ENCODE measurements at regions not wholly inside any gene's neighbourhood (a gene's known extent, or its start where the extent isn't known, plus 50 kb on each side); places are given as distances from the start of the nearest gene placed in this dataset.
"Not testable (repeated sequence)": the region's sequence is repeated elsewhere in the genome, so short reads cannot be mapped to it uniquely, and the experiment has no call there.

DNA sequence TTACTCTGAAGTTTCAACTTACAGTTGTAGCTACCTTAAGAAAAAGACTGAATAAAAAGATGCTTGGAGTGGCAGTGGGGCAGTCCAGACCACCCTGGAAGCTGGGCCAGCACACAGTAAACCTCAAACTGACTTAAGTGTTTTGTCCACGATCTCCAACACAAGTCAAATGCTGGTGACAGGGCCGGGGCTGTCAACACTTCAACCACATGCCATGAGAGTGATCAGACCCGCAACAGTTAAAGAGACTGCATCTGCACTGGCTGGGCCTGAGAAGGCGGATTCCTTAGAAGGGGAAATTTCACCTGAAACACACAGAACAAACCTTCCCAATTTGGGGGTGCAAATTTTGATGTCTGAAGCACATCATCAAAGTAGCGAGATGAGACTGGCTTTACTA, 223.5 kb upstream of the CAND1 start:
- DNase-seq, result no peak

DNA sequence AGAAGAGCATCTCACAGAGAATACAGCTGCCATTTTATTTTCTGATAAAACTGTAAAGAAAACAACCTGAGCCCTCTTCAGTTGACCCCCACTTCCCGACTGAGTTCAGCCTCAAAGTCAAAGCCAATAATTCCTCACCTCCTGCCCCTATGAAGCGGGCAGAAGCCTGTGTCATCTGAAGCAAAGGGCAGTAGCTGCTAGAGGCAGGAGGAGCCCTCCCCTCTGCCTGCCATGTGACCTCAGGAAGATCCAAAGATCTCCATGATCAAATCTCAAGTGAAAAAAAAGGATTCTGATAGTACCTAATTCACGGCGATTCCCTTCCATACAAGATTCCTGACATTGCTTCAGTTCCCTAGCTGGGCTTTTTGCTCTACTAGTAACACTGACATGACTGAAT, 223.1 kb upstream of the CAND1 start:
- no peak for DNase-seq

DNA sequence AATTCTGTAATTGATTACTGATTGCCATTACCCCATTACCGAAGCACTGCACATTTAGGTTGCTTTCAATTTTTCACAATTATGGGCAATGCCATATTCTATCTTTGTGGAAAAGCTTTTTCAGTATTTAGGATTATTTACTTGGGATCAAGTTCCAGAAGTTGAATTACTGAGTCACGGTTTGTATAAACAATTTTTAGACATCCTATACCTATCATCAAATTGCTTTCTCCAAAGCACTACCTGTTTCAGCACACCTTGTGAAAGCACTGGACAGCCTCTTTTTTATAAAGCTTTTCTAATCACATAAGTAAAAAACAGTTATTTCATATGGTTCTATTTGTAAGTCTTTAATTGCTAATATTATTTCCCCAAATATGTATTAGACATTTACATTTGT, 221.5 kb upstream of the CAND1 start:
- DNase-seq, result no peak

DNA sequence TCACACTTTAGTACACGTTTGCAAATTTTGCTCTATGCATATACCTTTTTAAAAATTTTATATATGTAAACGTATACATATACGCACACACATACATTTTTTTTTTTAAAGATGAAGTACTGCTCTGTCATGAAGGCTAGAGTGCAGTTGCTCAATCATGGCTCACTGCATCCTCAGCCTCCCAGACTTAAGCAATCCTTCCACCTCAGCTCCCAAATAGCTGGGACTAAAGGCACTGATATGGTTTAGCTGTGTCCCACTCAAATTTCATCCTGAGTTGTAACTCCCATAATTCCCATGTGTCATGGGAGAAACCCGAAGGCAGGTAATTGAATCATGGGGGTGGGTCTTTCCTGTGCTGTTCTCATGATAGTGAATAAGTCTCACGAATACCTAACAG, 220.8 kb upstream of the CAND1 start:
- DNase-seq, result no peak

DNA sequence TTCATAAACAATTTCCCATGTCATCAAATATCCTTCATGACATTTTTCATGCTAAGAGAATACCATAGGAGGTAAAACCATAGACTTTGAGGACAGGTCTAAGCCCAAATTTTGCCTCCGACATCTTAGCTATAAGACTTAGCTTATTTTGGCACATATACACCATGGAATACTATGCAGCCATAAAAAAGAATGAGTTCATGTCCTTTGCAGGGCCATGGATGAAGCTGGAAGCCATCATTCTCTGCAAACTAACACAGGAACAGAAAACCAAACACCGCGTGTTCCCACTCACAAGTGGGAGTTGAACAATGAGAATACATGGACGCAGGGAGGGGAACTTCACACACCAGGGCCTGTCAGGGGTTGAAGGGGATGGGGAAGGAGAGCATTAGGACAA, 220.0 kb upstream of the CAND1 start:
- not testable (repeated sequence) for DNase-seq

DNA sequence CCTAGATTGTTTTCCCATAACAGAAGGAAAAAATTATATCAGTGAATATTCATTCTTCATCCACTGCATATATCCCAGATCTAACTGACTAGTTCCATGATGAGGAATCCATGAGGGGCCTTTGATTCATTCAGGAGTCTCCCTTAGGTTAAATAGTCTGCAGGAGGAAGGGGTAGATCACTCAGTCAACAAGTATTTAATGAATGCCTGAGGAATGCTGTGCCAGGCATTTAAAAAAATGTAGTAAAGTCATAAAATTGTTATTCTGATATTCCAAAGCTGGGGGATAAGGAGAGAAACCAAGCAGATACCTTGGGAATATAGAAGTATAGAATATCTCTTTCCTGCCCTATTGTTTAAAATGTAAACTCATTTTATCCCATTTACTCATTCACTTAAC, 216.2 kb upstream of the CAND1 start:
- no peak for DNase-seq

DNA sequence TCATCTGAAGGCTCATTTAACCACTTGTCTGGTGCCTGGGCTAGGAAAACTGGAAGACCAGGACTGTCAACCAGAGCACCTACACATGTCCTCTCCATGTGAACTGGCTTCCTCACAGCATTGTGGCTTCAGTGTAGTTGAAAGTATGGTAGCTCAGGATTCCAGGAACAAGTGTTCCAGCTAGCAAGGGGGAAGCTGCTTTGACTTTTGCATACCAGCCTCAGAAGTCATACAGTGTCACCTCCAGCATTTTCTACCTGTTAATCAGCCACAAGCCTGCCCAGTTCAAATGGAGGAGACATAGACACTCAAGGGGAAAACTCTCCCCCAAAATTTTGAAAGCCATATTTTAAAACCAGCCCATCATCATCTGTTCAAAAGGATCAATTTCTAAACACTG, 212.8 kb upstream of the CAND1 start:
- no peak for DNase-seq

DNA sequence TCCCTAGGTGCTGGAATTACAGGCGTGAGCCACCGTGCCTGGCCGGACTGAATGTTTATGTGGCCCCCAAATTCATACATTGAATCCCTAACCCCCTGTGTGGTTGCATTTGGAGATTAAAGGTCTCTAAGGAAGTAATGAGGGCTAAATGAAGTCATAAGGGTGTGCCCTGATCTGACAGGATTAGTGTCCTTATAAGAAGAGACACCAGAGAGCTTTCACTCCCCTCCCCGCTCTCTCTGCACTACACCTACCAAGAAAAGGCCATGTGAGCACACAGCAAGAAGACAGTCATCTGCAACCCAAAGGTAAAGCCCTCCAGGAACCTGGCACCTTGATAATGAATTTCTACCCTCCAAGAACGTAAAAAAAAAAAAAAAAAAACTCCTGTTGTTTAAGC, 212.1 kb upstream of the CAND1 start:
- DNase-seq, result no peak

DNA sequence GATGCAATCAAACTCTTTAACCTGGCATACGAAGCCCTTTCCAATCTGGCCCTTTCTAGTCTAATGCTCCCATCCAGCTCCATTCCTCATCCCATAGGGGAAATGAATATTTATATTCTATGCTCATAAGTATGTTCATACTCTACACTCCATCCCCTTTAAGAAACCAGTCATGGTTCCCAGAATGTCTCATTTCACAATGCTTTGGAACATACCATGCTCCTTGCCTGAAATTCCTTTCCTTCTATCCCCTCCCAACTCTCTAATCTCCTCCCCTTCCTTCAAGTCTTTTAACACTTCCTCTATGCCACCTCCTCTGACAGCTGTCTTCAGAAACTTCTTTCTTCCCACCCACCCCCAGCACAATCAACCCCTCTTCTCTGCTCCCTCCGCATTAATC, 207.0 kb upstream of the CAND1 start:
- DNase-seq, result no peak

DNA sequence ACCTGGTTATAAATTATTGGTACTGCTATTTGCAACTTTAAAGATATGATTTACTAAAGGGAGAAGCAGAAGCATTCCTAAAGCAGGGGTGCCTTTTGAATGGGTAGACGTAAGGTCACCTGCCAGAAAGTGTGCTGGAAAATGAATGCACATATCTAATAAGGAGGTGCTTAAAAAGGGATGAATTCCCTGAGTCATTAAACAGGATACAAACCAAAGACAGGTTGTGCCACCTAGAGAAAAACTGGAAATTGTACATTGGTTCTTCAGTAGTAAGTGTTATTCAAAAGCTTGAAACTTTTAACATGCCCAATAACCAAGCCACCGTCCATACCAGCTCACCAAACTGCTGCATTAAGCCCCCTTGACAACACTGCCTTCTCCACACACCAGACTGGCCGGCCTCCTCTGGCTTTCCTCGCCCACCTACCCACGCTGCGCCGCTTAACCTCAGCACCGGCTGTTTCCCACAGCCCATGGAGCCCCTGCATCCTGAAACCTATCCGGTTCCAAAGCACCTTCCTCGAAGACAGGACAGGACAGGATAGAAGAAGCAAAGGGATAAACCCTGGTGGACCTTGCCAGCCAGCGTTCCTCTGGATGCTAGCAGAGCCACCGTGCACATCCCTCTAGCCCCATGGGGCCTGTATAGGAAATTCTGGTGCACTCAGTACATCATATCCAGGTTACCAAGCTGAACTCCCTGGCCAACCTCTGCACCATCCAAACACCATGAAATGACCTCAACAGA, 201.5 kb upstream of the CAND1 start:
- no peak for DNase-seq

DNA sequence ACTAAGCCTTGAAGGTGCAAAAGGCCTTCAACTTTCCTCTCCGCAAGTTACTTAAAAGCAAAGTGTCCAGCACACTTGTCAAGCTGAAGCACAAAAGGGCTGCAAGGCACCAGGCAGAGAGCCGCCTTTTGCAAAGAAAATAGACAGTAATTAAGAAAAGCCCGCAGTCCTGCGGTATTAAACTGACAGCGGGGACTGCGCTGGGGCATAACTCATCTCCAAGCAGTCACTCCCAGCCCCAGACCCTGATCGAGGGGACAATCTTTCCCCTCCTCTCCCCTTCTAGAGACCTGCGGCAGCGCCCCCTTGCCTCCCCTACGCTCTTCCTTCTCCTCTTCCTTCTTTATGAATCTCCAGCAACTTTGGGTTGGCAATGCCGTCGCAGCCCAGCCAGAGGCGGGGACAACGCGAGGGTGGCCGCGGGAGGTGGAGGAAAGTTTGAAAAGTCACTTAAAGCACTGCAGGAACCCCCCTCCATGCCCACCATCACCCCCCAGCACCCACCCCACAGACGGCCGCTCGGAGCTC, 200.9 kb upstream of the CAND1 start:
- no peak for DNase-seq

DNA sequence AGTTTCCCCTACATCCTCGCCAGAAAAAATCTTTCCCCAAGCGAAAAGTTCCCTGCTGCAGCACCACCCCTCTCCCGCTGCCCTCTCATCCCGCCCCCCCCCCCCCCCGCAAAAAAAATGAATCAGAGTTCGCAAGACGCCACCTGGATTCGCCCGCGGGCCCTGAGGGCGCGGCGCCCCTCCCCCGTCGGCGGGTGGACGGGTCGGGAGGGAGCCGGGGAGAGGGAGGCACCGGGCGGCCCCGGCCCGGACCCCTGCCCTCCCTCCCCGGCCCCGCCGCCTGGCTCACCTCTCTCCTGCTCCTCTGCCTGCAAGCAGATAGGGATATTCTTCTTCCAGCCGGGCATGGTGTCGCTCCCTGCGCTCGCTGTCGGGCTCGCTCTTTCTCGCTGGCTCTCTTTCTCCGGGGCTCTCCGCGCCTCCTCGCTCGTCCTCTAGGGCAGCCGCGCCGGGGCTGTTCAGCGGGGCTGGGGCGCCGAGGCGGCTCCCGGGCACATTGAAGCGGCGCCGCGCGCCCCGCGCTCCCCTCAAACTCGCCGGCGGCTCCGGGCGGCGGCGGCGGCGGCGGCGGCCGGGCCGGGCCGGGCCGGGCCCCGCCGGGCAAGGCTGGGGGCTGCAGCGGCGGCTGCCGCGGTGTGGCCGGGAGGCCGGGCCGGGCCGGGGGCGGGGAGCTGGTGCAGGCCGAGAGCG, 200.3 kb upstream of the CAND1 start:
- peak; percentile 41 for DNase-seq

DNA sequence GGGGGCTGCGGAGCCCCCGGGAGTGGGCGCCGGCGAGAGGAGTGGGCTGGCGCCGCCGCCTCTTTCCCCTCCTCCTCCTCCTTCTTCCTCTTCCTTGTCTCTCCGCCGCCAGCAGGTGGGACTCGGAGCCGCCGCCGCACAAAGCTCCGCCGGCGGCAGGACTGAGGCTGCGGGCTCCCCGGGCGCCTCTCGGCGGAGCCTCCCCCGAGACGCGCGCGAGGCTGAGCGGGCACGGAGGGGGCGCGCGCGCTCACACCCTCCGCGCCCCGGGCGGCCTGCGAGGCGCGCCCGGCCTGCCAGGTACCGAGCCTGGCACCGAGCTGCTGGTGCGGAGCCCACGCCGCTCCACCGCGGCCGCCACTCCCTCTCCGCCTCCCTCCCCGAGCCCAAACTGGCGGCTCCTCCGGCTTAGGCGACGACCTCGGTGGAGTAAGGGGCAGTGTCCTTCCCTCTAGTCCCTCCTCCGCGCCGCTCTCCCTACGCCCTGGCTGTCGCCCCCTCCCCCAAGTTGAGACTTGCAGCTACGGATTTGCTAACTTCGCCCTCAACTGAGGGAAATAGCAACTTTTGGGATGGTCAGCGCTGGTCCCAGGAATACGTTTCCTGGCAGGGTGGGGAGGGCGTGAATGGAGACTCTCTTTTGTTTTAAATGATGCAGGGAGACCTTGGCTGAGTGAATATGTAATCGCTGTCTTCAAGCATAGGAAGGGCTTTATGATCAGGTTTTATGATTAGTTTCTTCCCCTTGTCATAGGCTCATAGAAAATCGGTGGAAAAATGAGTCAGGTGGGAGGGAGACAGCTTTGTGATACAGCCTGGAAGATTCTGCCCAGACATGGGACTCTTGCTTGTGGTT, 199.5 kb upstream of the CAND1 start:
- peak; percentile 43 for DNase-seq

DNA sequence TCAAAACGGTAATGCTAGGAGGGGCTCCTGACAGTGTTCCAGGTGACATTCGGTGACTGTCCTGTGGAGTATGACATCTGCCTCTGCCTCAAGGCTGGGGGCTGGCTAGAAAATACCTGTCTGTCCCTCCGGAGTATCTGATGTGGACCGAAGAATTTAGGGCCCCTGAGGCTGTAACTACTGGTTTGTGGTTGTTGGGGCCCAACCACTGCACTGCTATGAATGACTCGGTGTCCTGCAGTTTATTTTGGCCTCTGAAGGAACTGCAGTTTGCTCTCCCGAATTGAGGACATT, 198.9 kb upstream of the CAND1 start:
- DNase-seq, result no peak

DNA sequence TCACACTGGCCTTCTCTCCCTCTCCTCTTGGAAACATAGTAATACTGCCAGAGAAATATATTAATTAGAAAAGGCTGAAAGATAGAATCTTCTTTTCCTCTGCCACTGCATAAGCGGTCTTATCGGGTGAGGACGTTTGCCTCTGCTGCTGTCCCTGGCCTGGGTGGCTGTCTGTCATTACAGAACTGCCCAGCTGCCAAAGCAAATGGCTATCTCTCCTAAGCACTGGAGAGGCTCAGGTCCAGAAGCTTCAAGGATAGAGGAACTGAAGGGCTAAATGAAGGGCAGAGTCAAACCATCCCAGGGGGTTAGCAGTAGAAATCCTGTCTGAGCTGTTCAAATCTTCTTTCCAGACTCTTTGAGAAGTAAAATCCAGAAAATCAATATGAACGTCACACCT, 198.6 kb upstream of the CAND1 start:
- no peak for DNase-seq

DNA sequence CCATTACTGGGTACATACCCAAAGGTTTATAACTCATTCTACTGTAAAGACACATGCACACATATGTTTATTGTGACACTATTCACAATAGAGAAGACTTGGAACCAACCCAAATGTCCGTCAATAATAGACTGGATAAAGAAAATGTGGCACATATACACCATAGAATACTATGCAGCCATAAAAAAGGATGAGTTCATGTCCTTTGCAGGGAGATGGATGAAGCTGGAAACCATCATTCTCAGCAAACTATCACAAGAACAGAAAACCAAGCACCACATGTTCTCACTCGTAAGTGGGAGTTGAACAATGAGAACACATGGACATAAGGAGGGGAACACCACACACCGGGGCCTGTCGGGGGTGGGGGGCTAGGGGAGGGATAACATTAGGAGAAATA, 196.9 kb upstream of the CAND1 start:
- DNase-seq, result not testable (repeated sequence)

DNA sequence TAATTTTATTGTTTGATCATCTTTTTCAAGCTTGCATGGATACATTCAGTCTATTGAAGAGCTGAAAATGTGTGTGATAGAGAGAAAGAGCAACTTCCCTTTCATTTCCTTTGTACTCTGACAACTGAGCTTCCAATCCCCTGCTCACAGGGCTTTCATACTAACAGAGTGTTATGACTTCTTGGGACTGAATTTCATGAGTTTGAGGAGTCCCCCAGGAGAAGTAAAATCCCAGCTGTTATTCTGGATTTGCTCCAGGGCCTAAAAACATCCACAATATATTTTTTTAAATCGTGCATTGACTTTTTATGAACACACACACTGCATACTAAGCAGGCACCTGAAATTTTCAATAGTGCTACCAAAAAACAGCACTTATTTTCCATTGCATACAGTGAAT, 195.8 kb upstream of the CAND1 start:
- DNase-seq, result no peak

DNA sequence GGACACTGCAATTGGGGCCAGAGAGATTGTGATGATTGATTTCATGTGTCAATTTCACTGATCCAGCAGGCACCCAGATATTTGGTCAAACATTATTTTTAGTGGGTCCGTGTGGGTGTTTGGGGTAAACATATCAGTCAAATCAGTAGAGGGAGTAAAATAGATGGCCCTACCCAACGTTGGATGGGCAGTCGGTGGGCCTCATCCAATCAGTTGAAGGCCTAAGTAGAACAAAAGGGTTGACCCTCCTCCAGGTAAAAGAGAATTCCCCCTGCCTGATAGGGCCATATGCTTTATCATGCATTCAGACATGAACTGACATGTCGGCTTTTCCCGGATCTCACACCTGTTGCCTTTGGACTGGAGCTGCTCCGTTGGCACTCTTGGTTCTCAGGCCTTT, 195.1 kb upstream of the CAND1 start:
- no peak for DNase-seq

DNA sequence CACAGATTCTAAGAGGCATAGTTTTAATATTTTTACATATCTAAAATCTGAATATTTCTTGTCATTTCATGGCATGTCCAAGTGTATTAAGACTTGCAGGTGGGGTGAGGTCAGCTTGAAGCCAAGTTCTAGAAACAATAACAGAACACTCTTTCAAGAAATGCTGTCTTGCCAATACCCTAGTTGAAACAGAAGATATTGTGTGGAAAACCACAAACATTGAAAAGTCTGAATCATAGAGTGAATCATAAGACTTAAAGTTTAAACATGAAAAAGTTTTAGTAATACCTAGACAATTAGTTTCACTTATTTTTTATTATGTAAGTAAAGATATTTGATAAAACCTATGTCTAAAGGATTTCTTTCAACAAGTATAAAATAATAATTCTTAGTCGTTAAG, 191.5 kb upstream of the CAND1 start:
- peak; percentile 11 for DNase-seq

DNA sequence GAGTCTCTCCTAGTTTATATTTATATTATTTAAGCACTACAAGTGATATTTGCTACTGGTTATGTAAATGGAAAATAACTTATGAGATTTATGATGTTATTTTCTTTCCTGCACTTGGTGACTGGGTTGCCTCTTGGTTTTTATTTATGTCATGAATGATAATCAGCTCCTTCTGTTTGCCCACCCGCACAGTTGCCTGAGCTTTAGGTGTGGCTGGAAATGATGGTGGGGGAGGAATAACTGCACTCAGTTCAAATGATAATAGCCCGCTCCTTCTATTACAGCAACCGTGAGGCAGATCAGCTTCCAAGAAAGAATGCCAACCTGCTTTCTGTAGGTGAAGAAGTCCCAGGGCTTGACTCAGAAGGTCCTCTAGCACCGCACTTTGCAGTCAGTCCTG, 190.2 kb upstream of the CAND1 start:
- no peak for DNase-seq

DNA sequence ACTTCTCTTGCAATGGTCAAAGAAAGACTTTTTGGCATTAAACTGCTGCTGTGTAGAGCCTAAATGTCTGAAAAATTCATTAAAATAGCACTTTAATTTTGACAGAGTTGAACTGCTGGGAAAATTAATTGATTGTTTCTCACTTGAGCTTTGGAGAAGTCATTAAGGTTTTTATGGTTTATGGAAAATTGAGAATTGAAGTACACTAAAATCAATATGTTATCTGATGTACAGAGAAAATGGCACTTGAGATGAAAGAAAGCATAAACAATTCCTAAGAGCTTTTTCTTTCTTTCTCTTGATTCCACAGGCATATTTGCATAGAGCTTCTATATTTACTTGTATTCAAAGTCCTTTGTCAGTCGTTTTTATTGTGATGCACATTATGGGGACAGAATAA, 188.5 kb upstream of the CAND1 start:
- no peak for DNase-seq

DNA sequence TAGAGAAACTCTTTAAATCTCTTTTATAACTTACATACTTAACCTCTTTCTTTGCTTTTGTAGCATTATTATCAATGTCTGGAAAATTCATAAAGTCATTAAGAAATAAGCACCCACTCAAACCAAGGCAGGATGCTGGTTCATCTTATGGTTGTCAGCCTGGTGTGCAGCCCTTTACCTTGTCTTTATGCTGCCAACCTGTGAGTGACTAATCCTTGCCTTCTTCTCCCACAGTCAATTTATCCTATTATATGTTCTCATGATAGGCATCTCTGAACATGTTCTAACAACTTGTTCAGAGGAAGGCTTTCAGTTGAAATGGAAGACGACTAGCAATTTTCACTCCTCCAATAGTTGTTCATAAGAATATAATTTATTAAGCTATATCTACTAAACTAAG, 186.9 kb upstream of the CAND1 start:
- DNase-seq, result no peak

DNA sequence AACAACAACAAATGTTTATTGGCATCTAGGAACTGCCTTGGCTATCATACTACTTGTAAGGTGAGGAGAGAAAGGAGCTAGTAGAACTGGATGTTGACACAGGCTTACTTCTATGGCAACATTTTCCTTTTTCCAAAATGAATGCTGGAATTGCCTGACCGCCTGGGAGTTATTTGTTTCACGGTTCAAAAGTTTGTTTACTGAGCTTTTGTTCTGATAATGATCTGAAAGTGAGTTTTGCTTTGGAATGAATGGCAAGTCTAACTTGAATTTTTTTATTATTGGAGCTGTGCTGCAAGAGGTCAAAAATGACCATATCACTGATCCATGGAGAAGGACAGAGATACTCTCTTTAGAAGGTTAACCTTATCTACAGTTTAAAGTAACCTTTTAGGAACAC, 183.5 kb upstream of the CAND1 start:
- DNase-seq, result no peak

DNA sequence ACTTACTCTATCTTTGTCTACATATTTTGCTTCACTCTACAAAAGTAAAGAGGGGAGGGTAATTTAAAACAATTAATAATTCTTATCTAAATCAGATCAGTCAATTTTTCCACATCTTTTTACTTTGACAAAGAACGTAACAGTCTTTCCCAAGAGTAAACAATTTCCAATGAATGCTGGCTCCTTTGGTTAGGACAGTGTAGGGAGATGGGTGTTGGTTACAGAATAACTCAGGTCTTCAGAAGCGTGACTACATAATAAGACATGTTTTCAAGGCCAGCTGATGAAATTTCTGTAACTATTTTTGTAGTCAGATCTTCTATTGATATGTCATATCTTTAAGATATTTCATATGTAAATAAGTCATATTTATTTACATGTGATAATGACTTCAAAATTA, 183.0 kb upstream of the CAND1 start:
- DNase-seq, result no peak

Measured in activated CD4-positive, alpha-beta T cell treated with anti-CD3 and anti-CD28 coated beads, Interleukin-2, Interleukin-6, amounts not matched to agents 100 ng/mL and 50 ng/mL, durations not matched to agents 16 hours and 8 hours (primary cell).